ENCODE measurements at regions not wholly inside any gene's neighbourhood (a gene's known extent, or its start where the extent isn't known, plus 50 kb on each side); places are given as distances from the start of the nearest gene placed in this dataset.

DNA sequence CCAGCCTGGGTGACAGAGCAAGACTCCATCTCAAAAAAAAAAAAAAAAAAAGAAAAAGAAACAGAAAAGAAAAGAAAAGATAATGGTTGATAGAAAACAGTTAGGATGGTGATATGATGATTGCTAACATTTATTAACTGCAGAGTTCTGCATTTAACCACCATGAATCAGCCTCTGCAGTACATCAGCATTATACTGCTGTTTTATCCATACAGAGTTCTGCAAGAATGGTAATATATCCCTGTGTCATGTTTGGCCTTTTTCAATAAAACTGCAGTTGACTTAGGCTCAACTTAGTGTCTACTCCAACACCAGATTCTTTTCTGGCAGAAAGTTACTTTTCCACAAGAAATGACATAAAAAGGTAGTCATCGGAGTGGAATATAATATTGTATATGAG is 62.6 kb downstream of the DUSP6 start:
- DNase-seq (ENCODE audit: low spot score): no peak
- CTCF ChIA-PET: no interaction called here
- TF ChIP-seq, protein P1, sequence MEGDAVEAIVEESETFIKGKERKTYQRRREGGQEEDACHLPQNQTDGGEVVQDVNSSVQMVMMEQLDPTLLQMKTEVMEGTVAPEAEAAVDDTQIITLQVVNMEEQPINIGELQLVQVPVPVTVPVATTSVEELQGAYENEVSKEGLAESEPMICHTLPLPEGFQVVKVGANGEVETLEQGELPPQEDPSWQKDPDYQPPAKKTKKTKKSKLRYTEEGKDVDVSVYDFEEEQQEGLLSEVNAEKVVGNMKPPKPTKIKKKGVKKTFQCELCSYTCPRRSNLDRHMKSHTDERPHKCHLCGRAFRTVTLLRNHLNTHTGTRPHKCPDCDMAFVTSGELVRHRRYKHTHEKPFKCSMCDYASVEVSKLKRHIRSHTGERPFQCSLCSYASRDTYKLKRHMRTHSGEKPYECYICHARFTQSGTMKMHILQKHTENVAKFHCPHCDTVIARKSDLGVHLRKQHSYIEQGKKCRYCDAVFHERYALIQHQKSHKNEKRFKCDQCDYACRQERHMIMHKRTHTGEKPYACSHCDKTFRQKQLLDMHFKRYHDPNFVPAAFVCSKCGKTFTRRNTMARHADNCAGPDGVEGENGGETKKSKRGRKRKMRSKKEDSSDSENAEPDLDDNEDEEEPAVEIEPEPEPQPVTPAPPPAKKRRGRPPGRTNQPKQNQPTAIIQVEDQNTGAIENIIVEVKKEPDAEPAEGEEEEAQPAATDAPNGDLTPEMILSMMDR (conservative IDR thresholded peaks at IDR 0.05; ENCODE audit: low read depth): no peak
- H3K27ac ChIP-seq: no peak overlapping the region
- POLR2A ChIA-PET (ENCODE audit: low non-redundant PET): no interaction called here

DNA sequence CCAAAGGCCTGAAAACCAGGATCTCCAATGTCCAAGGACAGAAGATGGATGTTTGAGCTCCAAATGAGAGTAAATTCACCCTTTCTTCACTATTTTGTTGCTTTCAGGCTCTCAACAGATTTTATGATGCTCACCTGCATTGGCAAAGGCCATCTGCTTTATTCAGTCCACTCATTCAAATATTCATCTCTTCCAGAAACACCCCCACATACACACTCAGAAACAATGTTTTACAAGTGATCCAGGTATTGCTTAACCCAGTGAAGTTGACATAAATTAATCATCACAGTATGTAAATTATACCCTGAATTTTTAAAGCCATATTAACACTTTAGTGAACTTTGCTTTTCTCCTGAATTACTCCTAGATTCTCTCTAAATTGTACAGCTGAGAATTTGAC is 63.3 kb downstream of the DUSP6 start:
- no peak overlapping the region for H3K27ac ChIP-seq
- DNase-seq (ENCODE audit: low spot score): peak; percentile 6
- TF ChIP-seq, protein P1 (conservative IDR thresholded peaks at IDR 0.05; ENCODE audit: low read depth): no peak
- POLR2A ChIA-PET (ENCODE audit: low non-redundant PET): no interaction called here
- CTCF ChIA-PET: no interaction called here

DNA sequence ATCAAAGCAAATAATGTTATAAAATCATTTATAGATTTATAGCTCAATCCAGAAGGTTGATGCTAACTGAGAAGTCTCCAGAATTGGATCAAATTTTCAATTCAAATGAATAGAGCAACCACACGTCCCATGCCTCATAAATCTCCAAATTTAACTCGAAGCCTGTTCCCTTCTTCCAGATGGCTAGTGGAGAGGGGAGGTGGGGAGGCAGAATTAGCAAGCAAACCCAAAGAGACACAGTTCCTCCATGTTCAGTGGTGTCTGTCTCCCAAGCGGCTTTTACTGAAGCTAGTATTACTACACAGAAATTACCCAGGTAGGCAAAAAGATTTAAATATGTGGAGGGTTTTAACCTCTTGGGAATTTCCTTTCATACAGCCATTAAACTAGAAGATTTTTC is 65.8 kb downstream of the DUSP6 start:
- no peak overlapping the region for H3K27ac ChIP-seq
- DNase-seq (ENCODE audit: low spot score): no peak
- ChIA-PET CTCF (no interaction called here), POLR2A (ENCODE audit: low non-redundant PET) (no interaction called here)
- TF ChIP-seq, protein P1 (conservative IDR thresholded peaks at IDR 0.05; ENCODE audit: low read depth): no peak

DNA sequence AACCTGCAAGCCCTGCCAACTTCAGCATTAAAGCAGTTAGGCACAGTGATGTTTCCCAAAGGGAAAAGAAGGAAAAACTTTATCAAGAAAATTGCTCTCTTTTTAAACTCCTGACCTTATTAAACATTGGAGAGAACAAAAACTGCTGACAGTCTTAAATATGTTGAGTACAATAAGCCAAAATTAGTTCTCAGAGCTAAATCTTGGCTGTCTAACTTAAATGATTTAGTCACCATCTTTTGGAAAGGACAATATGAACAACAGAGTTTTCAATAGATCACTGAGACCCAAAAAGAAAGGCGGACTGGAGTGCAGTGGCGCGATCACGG is 70.8 kb downstream of the DUSP6 start:
- TF ChIP-seq, protein P1 (conservative IDR thresholded peaks at IDR 0.05; ENCODE audit: low read depth): no peak
- H3K27ac ChIP-seq: no peak overlapping the region
- POLR2A ChIA-PET (ENCODE audit: low non-redundant PET): no interaction called here
- DNase-seq (ENCODE audit: low spot score): no peak
- CTCF ChIA-PET: interaction anchor here (0.7 kb wide), 1 partner anchor 65 kb away, joined by 3 read pairs; no protein-coding TSS in a partner anchor

DNA sequence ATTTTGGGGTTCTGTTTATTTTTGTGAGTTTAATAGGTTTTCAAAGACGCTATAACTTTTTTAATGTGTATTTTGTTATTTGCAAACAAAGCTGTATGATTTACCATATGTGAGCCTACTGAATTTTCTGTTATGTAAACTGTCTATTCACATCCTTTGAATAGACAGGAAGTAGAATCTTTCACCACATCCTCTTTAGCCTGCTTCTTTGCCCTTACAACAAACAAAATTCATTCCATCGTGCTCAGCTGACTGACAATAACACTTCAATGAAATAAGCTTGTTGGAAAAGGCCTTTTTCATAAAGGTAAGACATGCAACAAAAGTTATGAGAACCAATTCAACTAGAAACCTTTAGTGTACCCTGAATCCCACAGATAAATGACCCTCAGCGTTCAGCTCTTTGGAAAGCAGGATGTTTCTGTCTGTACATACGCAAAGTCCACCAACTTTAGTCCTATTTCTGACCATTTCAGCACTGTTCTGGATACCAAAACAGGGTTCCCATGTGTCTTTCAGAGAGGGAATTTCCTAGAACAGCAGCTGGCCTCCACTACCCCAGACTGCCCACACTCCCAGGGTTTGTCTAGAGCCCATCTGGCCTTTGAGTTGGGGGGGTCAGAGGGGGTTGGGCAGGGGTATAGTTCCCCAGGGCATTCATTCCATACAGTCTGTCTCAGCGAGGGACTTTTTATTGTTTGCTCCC is 71.3 kb downstream of the DUSP6 start:
- H3K27ac ChIP-seq: no peak overlapping the region
- TF ChIP-seq, protein P1 (conservative IDR thresholded peaks at IDR 0.05; ENCODE audit: low read depth): no peak
- CTCF ChIA-PET: interaction anchor here (0.7 kb wide), 1 partner anchor 65 kb away, joined by 3 read pairs; no protein-coding TSS in a partner anchor
- POLR2A ChIA-PET (ENCODE audit: low non-redundant PET): interaction anchor here (0.5 kb wide), 1 partner anchor 10 kb away, joined by 3 read pairs; no protein-coding TSS in a partner anchor
- DNase-seq (ENCODE audit: low spot score): no peak

DNA sequence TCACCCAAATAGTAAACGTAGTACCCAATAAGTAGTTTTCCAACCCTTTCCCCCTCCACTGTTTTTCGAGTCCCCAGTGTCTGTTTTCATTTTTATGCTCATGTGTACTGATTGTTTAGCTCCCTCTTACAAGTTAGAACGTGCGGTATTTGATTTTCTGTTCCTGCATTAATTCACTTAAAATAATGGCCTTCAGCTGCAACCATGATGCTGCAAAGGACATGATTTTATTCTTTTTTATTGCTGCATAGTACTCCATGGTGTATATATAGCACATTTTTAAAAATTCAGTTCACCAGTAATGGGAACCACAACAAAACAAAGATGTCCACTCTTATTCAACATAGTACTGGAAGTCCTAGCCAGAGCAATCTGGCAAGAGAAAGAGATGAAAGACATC is 72.8 kb downstream of the DUSP6 start:
- no peak overlapping the region for H3K27ac ChIP-seq
- CTCF ChIA-PET: no interaction called here
- DNase-seq (ENCODE audit: low spot score): no peak
- POLR2A ChIA-PET (ENCODE audit: low non-redundant PET): no interaction called here
- TF ChIP-seq, protein P1 (conservative IDR thresholded peaks at IDR 0.05; ENCODE audit: low read depth): no peak
